Uterus (tissue), 2 donors: ENCODE measurements at regions not wholly inside any gene's neighbourhood (a gene's known extent, or its start where the extent isn't known, plus 50 kb on each side); places are given as distances from the start of the nearest gene placed in this dataset.

Experiments used
- POLR2A ChIP-seq, 2 donors: fragments of 450-650 bp; IDR thresholded peaks; one replicate each; pipeline ENCODE4 v1.6.1; 2016; ENCODE audit warnings: antibody characterized with exemption in 2 of 2, mild to moderate bottlenecking in 1 of 2, moderate library complexity in 1 of 2
- TF ChIP-seq, protein P1 (sequence below), 4 experiments: fragments of 200-600 bp in 2 of 4; fragments of 450-650 bp in 2 of 4; sonication (generic) in 2 of 4; IDR thresholded peaks; one replicate each; pipeline ENCODE4 v1.5.1; 2016 to 2019; ENCODE audit warnings: antibody characterized with exemption in 4 of 4, mild to moderate bottlenecking in 2 of 4, moderate library complexity in 1 of 4

DNA sequence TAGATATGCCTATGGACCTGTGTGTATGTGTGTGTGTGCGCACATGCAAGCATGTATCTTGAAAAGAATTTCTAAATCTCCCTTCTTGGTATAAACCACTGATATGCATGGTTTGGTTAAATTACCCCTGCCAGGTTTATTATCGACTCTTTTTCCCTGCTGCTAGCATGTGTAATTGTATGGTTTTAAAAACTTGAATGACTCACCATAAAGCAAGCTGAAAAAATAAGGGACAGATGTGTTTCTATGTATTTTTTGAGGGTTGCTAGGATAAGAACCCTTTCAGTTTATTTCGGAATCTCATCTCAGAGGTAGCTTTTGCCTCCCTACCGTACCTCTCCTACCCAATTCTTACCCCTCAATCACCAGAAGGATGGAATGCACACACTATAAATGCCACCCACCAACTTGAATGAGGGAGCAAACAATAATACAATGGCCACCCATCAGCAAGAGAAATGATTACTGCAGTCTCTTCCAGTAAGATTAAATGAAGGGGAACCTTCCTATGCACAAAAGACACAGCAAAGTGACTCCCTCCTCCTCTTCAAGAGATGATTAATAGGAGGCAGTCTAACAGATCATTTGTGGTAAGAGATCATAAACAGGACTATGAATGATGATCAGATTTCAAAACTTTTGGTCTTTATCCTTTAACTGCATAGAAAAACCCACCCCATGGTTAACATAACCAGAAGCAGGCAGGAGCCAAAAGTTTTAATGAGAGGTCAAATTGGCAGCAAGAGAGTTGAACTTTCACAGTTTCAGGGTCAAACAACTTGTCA, 357.2 kb downstream of the SATB2 start:
- TF ChIP-seq POLR2A (IDR thresholded peaks at IDR 0.05) = no peak
- TF ChIP-seq, protein P1, sequence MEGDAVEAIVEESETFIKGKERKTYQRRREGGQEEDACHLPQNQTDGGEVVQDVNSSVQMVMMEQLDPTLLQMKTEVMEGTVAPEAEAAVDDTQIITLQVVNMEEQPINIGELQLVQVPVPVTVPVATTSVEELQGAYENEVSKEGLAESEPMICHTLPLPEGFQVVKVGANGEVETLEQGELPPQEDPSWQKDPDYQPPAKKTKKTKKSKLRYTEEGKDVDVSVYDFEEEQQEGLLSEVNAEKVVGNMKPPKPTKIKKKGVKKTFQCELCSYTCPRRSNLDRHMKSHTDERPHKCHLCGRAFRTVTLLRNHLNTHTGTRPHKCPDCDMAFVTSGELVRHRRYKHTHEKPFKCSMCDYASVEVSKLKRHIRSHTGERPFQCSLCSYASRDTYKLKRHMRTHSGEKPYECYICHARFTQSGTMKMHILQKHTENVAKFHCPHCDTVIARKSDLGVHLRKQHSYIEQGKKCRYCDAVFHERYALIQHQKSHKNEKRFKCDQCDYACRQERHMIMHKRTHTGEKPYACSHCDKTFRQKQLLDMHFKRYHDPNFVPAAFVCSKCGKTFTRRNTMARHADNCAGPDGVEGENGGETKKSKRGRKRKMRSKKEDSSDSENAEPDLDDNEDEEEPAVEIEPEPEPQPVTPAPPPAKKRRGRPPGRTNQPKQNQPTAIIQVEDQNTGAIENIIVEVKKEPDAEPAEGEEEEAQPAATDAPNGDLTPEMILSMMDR (IDR thresholded peaks at IDR 0.05) = no peak
